HG03457 (cell line): ENCODE measurements at regions not wholly inside any gene's neighbourhood (a gene's known extent, or its start where the extent isn't known, plus 50 kb on each side); places are given as distances from the start of the nearest gene placed in this dataset.
"Not testable (repeated sequence)": the region's sequence is repeated elsewhere in the genome, so short reads cannot be mapped to it uniquely, and the experiment has no call there.

Experiments
- ATAC-seq: cut with Tn5 transposase; IDR thresholded peaks from one replicate; pipeline ENCODE4 v1.9.1; 2021; ENCODE audit warnings: moderate number of reproducible peaks; ENCODE audit not compliant: unreplicated experiment

DNA sequence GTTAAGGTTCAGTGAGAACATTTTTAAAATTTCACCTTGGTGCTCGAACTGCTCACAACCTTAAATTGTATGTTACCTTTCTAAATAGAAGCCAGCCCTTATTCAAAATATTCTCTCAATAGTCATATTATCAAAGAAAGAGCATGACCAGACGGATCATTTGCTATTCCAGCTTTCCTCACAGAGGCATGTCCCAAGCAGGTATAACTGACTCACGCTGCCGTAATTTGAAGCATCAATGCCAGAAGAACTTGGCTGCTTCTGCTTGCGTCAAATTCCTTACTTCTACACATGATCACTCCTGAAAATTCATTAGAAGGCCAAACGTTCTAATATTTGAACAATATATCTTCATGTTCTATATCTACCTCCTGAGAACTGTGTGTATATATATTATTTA, 69.5 kb upstream of the VGLL4 start:
- ATAC-seq = no peak

DNA sequence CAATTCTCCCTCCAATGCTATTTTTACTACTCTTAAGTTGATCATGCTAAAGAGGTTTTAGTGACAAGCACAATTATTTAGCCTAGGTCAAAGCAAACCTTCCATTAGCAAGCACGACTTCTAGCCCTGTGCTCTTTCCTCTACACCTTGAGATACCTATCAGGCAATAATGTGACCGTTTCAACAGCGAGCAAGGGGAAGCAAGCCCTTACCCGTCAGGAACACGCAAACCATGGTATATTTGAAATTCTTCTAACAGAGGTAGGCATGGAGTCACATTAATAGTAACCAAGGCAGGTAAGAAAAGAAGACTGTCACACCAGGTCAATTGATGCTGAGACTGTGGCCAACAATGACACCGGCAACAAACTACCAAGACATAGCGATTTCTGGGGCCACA, 68.9 kb upstream of the VGLL4 start:
- ATAC-seq = no peak

DNA sequence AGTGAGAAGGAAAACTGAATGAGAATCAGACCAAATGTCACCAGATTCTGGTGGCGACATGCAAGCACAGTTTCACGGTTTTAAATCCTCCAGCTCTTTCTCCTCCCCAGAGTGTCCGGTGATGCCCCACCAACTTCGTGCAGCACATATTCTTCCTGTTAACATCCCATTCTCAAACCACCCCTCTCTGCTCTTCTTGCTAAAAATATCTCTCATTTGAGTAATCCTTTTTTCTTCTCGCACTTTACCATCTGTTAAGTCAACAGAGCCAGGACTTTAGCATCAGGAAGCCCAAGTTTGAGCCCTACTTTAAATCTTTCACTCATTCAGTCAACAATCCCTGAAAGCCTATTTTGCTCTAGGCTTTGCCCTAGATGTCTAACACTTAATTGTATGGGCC, 68.2 kb upstream of the VGLL4 start:
- no peak for ATAC-seq

DNA sequence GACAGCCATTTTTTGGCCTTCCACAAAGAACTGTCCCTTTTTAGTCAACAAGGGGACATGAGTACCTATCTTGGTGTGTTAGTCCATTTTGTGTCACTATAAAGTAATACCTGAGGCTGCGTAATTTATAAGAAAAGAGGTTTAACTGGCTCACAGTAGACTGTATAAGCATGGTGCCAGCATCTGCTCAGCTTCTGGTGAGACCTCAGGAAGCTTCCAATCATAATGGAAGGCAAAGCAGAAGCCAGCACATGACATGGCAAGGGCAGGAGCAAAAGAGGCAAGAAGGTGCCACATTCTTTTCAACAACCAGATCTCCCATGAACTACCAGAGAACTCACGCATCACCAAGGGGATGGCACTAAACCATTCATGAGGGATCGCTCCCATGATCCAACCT, 66.1 kb upstream of the VGLL4 start:
- no peak for ATAC-seq

GRCh38 chr3:11707084-11707483, 63.4 kb upstream of the VGLL4 start:
- not testable (repeated sequence) for ATAC-seq

GRCh38 chr3:11706604-11707003, 62.9 kb upstream of the VGLL4 start:
- no peak for ATAC-seq

GRCh38 chr3:11705049-11705448, 61.3 kb upstream of the VGLL4 start:
- ATAC-seq = no peak

DNA sequence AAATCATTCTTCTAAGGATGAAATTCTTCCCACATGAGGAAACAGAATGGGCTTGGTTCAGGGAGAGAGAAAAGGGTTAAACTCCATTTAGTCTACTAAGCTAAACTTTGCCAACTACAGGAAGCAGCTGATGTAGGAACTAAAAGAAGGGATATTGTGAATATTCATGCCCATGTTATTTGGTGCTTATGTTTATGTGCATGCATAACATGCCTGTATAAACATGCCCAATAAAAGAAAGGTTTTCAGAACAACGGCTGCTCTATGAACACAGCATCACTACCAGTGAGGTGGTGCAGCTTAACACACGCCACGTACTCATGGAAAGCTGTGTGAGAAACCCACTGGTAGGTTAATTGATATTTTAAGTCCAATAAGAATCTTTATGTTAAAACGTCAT, 59.4 kb upstream of the VGLL4 start:
- ATAC-seq = no peak

- no peak for ATAC-seq
Observed at GRCh38 chr3:11699083-11699427, 55.3 kb upstream of the VGLL4 start.

DNA sequence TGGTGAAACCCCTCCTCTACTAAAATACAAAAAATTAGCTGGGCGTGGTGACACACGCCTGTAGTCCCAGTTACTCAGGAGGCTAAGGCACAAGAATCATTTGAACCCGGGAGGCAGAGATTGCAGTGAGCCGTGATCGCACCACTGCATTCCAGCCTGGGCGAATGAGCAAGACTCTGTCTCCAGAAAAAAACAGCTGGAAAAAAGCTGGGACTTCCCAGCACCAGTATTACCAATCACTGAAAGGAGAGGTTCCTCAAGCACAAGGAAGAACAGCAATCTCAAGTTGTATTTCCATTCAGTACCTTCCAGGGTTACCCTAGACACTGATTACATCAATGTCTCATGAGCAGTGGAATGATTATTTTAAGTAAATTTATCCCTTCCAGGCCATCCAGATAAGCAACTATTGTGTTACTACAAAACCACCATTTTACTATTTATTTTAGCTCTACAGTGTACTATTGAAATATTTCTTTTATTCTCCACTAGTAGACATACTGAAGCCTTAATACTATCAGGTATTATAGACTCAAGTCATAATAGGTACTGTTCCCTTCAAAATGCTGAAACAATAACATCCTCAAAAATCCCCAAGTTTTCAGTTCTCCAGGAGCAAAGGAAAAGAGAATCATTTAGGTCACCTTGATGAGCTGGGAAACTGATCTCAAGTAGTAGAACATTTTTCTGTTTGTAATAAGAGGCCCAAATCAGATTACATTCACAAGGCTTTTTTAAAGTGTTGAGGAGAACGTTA, 54.8 kb upstream of the VGLL4 start:
- no peak for ATAC-seq

- ATAC-seq = no peak
Observed at GRCh38 chr3:11697701-11698100, 54.0 kb upstream of the VGLL4 start.

- no peak for ATAC-seq
Observed at GRCh38 chr3:11696054-11696453, 52.3 kb upstream of the VGLL4 start.
